ENCODE measurements at regions not wholly inside any gene's neighbourhood (a gene's known extent, or its start where the extent isn't known, plus 50 kb on each side); places are given as distances from the start of the nearest gene placed in this dataset.

DNA sequence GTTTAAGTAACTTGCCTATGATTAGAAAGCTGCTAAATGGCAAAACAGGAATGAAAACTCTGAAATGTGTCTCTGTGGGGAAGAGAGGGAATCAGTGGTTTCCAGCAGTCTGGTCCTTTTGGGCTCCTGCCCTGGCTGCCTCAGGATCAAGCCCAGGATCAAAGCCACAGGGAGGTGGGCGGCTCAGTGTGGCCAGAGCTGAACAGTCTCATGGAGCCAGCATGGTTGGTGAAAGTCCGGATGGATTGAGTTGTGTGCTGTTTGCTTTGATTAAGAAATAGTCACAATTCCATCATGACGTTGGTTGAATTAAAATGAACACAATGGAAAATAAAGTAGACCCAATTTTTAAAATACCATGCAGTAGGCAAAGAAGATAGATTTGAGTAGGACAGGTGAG lies 344.2 kb downstream of the LPIN1 start:
- Histone ChIP-seq H3K4me2 (replicated peaks; ENCODE audit: low read depth, low read length, poor library complexity, severe bottlenecking) (no peak overlapping the region), H3K27me3 (replicated peaks in 1 of 4; ENCODE audit: control extremely low read depth in 1 of 4, control insufficient read depth in 3 of 4, insufficient read depth in 4 of 4, low read length in 3 of 4) (no peaks in the 10 kb centered on the region), H3K27ac (ENCODE audit: low read length in 2 of 2) (no peak overlapping the region), H3K79me2 (ENCODE audit: control insufficient read depth, insufficient read depth, low read length) (no peaks in the 10 kb centered on the region), H4K20me1 (ENCODE audit: control insufficient read depth, insufficient read depth, low read length, poor library complexity, severe bottlenecking) (no peaks in the 10 kb centered on the region), H3K4me1 (ENCODE audit: control insufficient read depth in 2 of 2, insufficient read depth in 2 of 2, low read length in 2 of 2) (peaks cover 8 to 9% of the 10 kb centered on the region in 2 donors), H3K9me3 (ENCODE audit: control extremely low read depth in 1 of 3, control insufficient read depth in 2 of 3, insufficient read depth in 1 of 3, low read length in 2 of 3) (no peaks in the 10 kb centered on the region), H3K4me3 (ENCODE audit: control extremely low read depth in 1 of 5, extremely low read depth in 1 of 5, insufficient read depth in 1 of 5, low read depth in 2 of 5, low read length in 4 of 5) (no peak overlapping the region), H3K36me3 (replicated peaks in 1 of 2; ENCODE audit: control extremely low read depth in 1 of 2, control insufficient read depth in 1 of 2, extremely low read depth in 1 of 2, insufficient read depth in 2 of 2, low read length in 1 of 2) (no peaks in the 10 kb centered on the region), H2AFZ (ENCODE audit: insufficient read depth, low read depth, low read length, poor library complexity, severe bottlenecking) (no peak overlapping the region), H3K9ac (ENCODE audit: low read length) (no peak overlapping the region)
- Mint-ChIP-seq H3K4me3 (no peak overlapping the region), H3K9me3 (ENCODE audit: insufficient read depth) (no peaks in the 10 kb centered on the region), H3K4me1 (peaks cover 11% of the 10 kb centered on the region), H3K27me3 (no peaks in the 10 kb centered on the region), H3K27ac (no peak overlapping the region)
- ChIA-PET POLR2A (no interaction called here), CTCF (interaction anchor here (1.0 to 1.4 kb wide), 2 partner anchors 21 to 39 kb away, joined by 3 read pairs; no protein-coding TSS in a partner anchor)
- TF ChIP-seq, protein P1, sequence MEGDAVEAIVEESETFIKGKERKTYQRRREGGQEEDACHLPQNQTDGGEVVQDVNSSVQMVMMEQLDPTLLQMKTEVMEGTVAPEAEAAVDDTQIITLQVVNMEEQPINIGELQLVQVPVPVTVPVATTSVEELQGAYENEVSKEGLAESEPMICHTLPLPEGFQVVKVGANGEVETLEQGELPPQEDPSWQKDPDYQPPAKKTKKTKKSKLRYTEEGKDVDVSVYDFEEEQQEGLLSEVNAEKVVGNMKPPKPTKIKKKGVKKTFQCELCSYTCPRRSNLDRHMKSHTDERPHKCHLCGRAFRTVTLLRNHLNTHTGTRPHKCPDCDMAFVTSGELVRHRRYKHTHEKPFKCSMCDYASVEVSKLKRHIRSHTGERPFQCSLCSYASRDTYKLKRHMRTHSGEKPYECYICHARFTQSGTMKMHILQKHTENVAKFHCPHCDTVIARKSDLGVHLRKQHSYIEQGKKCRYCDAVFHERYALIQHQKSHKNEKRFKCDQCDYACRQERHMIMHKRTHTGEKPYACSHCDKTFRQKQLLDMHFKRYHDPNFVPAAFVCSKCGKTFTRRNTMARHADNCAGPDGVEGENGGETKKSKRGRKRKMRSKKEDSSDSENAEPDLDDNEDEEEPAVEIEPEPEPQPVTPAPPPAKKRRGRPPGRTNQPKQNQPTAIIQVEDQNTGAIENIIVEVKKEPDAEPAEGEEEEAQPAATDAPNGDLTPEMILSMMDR (IDR thresholded peaks at IDR 0.05), result no peak
- TF ChIP-seq EZH2 (IDR thresholded peaks at IDR 0.05; ENCODE audit: borderline replicate concordance, insufficient read depth, low read depth, low read length, poor library complexity, severe bottlenecking), result no peak
- DNase-seq (no peak), ATAC-seq (ENCODE audit: low read depth) (no peak)
- whole genome bisulfite sequencing (ENCODE audit: insufficient coverage), result 100% methylated on average over 1 of the region's 3 CpGs
- intact Hi-C loops (cut with micrococcal nuclease), result no loop called here

DNA sequence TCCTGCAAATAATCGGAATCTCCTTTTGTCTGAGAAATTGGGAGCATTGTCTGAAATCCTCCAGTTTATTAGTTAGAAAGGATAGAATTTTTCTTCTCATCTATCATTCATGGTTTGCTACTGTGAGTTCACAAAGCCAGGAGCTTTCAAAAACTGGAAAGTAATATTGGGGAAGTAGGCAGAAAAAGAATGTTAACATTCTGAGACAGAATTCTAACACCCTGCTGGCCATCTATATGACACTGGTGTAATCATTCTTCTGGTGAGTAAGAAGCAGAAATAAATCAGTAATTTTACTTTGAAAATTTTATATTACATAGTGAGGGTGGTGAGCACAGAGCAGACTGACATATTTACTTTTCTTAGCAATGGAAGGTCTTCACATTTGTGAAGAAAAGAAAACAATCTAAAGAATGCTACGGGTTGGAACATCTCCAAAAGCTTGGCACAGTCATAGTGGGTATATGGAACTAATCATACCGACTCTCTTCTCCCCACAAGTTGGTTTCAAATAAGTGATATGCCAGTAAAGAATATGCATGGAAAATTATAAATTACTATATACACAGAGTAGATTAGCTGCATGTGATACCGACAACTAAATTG lies 344.9 kb downstream of the LPIN1 start:
- intact Hi-C loops (cut with micrococcal nuclease), result no loop called here
- DNase-seq, result no peak
- ChIA-PET CTCF (no interaction called here), POLR2A (no interaction called here)
- Histone ChIP-seq H3K36me3 (replicated peaks in 1 of 2; ENCODE audit: control extremely low read depth in 1 of 2, control insufficient read depth in 1 of 2, extremely low read depth in 1 of 2, insufficient read depth in 2 of 2, low read length in 1 of 2) (no peaks in the 10 kb centered on the region), H3K4me3 (ENCODE audit: control extremely low read depth in 1 of 5, extremely low read depth in 1 of 5, insufficient read depth in 1 of 5, low read depth in 2 of 5, low read length in 4 of 5) (no peak overlapping the region), H2AFZ (ENCODE audit: insufficient read depth, low read depth, low read length, poor library complexity, severe bottlenecking) (no peak overlapping the region), H3K4me1 (ENCODE audit: control insufficient read depth in 2 of 2, insufficient read depth in 2 of 2, low read length in 2 of 2) (peaks cover 9% of the 10 kb centered on the region in 2 donors), H3K9me3 (ENCODE audit: control extremely low read depth in 1 of 3, control insufficient read depth in 2 of 3, insufficient read depth in 1 of 3, low read length in 2 of 3) (no peaks in the 10 kb centered on the region), H3K27me3 (replicated peaks in 1 of 4; ENCODE audit: control extremely low read depth in 1 of 4, control insufficient read depth in 3 of 4, insufficient read depth in 4 of 4, low read length in 3 of 4) (no peaks in the 10 kb centered on the region), H4K20me1 (ENCODE audit: control insufficient read depth, insufficient read depth, low read length, poor library complexity, severe bottlenecking) (no peaks in the 10 kb centered on the region), H3K9ac (ENCODE audit: low read length) (no peak overlapping the region), H3K79me2 (ENCODE audit: control insufficient read depth, insufficient read depth, low read length) (no peaks in the 10 kb centered on the region), H3K4me2 (replicated peaks; ENCODE audit: low read depth, low read length, poor library complexity, severe bottlenecking) (no peak overlapping the region), H3K27ac (ENCODE audit: low read length in 2 of 2) (no peak overlapping the region)
- TF ChIP-seq, protein P1 (IDR thresholded peaks at IDR 0.05), result no peak
- TF ChIP-seq EZH2 (IDR thresholded peaks at IDR 0.05; ENCODE audit: borderline replicate concordance, insufficient read depth, low read depth, low read length, poor library complexity, severe bottlenecking), result no peak
- H3K27ac Mint-ChIP-seq, result no peak overlapping the region
- WGBS (ENCODE audit: insufficient coverage), result no CpG with 5 or more reads among the region's 4 CpGs
- no peak overlapping the region for H3K4me3 Mint-ChIP-seq
- peaks cover 14% of the 10 kb centered on the region for H3K4me1 Mint-ChIP-seq
- no peaks in the 10 kb centered on the region for H3K9me3 Mint-ChIP-seq (ENCODE audit: insufficient read depth)
- ATAC-seq (ENCODE audit: low read depth), result no peak
- H3K27me3 Mint-ChIP-seq, result no peaks in the 10 kb centered on the region

Data from B cell (primary cell).